HTR-8/SVneo (cell line): ENCODE measurements at regions not wholly inside any gene's neighbourhood (a gene's known extent, or its start where the extent isn't known, plus 50 kb on each side); places are given as distances from the start of the nearest gene placed in this dataset.
"Not testable (repeated sequence)": the region's sequence is repeated elsewhere in the genome, so short reads cannot be mapped to it uniquely, and the experiment has no call there.

Source experiments
- DNase-seq: peaks from one replicate; pipeline ENCODE4 v3.0.0; 2011; ENCODE audit warnings: low spot score, mixed read lengths; ENCODE audit not compliant: insufficient read length
- FAIRE-seq: peaks from 2 replicates; lab custom pipeline; 2011; peaks lifted over from hg19 to GRCh38; lab: Jason Lieb, UNC

DNA sequence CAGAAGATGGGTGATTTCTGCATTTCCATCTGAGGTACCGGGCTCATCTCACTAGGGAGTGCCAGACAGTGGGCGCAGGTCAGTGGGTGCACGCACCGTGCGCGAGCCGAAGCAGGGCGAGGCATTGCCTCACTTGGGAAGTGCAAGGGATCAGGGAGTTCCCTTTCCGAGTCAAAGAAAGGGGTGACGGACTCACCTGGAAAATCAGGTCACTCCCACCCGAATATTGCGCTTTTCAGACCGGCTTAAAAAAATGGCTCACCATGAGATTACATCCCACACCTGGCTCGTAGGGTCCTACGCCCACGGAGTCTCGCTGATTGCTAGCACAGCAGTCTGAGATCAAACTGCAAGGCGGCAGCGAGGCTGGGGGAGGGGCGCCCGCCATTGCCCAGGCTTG lies 194.0 kb downstream of the PARM1 start:
- FAIRE-seq, DNase-seq: not testable (repeated sequence)

DNA sequence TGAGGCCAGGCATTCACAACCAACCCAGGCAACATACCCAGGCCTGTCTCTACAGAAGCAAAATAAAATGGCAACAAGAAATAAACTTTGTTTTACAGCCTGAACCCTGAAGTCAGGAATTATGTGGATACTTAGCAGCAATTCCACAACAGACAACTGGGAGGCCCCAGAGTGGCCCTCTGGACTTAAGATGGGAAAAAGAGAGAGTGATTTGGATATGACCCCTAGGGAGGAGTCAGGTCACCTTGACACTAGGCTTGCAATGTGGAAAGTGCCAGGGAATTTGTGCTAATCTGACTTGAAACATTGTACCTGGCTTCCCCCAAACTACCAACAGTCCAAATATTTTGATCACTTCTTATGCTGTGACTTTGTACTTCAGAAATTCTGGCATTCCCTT lies 193.1 kb downstream of the PARM1 start:
- no peak for DNase-seq
- FAIRE-seq = no peak

GRCh38 chr4:75122424-75123014 lies 189.6 kb downstream of the PARM1 start:
- DNase-seq (no peak), FAIRE-seq (no peak)

GRCh38 chr4:75118739-75119138 lies 185.8 kb downstream of the PARM1 start:
- no peak for DNase-seq
- FAIRE-seq = no peak

- FAIRE-seq (no peak), DNase-seq (no peak)
Observed at GRCh38 chr4:75110061-75110460, 177.1 kb downstream of the PARM1 start.

DNA sequence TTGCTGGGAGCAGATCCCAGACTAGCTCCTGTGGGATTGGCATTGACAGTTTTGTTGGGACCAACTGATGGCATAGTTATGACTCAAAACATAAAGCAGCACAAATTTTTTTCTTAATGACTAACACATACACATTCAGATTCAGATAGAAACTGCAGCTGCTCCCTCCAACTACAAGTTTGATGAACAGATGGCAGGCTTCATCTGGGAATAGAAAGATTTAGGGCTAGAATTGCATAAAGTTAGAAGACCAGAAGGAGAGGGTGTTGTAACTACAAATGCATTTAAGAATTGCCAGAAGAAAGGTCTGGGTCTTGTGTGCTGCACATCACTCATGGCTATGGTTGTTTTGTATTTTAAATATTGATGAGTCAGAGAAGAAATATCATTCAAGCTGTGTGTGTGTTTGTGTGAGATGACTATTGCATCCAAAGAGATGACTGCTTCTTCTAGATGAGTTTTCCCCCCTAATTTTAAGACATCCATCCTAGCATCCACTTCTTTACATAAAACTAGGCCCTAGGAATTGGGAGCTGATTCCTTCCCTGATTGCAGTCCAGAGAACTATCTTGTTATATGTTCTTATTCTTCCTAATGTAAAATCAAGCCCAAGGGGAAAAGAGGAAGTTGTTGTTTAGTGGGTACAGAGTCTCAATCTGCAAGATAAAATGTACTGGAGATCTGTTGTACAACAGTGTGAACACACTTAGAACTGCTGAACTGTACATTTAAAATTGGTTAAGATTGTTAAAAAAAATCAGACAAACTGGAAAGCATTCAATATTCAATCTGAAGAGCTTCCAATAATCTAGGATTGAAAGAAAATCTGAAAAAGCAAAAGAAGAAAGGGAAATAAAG lies 175.1 kb downstream of the PARM1 start:
- DNase-seq (no peak), FAIRE-seq (no peak)

DNA sequence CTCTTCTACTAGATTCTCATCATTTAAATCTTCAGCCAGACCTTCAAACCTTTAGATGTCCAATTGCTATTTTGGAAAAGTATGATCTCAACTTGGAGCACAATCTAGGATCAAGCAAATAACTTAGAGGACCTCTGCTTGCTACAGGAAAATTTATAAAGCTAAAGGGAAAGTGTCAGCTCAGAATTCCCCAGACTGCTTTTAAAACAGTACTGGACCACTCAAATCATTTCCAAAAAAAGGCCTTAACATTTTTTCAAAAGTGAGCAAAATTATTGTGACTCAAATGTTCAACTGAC lies 169.8 kb downstream of the PARM1 start:
- FAIRE-seq (no peak), DNase-seq (no peak)

- no peak for DNase-seq
- no peak for FAIRE-seq
Observed at GRCh38 chr4:75101906-75102786, 169.2 kb downstream of the PARM1 start.
